ENCODE measurements at regions not wholly inside any gene's neighbourhood (a gene's known extent, or its start where the extent isn't known, plus 50 kb on each side); places are given as distances from the start of the nearest gene placed in this dataset.

GRCh38 chr13:22320991-22321390 lies 650.1 kb downstream of the FGF9 start:
- DNase-seq (ENCODE audit: low read depth) = no peak
- in situ Hi-C loops (cut with HindIII; ENCODE audit: low pct_unique_long_range_greater_than_20kb, low sequenced_read_pairs) = no loop called here

DNA sequence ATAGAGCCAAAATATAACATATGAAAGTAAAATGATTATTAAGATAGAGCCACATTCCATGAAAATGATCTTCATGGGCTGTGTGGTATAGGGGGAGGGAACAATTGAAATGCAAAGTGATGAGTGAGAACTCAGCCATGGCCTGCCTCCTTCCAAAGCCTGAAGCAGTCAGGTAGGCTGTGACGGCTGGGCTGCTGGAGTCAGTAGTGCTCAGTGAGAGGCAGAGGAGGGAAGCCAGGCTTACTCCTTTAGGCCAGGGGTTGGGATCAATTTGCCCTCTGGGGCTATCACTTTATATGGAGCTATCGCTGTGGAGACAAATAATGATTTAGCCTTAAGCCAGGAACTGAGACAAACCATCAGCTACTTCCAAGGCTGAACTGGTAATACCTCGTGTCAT lies 654.9 kb downstream of the FGF9 start:
- DNase-seq (ENCODE audit: low read depth) = no peak
- in situ Hi-C loops (cut with HindIII; ENCODE audit: low pct_unique_long_range_greater_than_20kb, low sequenced_read_pairs) = no loop called here

GRCh38 chr13:22332416-22332815 lies 661.5 kb downstream of the FGF9 start:
- no peak for DNase-seq (ENCODE audit: low read depth)
- in situ Hi-C loops (cut with HindIII; ENCODE audit: low pct_unique_long_range_greater_than_20kb, low sequenced_read_pairs) = no loop called here

DNA sequence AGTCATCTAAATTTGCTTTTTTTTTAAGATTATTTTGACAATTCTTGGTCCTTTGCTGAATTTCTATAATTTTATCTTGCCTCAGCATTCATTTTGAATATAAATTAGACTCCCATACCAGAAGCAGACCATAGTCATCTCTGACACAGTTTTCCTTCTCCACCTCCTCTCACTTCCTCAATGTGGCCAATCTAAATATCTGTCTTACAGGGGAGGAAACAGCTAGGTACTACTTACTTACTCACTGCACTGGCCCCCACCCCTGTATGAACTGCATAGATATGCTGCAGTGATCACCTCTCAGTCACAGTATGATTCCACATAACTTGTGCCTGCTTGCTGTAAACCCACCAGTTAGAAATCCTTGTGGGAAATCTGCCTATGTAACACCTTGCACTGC lies 665.6 kb downstream of the FGF9 start:
- in situ Hi-C loops (cut with HindIII; ENCODE audit: low pct_unique_long_range_greater_than_20kb, low sequenced_read_pairs) = no loop called here
- no peak for DNase-seq (ENCODE audit: low read depth)

DNA sequence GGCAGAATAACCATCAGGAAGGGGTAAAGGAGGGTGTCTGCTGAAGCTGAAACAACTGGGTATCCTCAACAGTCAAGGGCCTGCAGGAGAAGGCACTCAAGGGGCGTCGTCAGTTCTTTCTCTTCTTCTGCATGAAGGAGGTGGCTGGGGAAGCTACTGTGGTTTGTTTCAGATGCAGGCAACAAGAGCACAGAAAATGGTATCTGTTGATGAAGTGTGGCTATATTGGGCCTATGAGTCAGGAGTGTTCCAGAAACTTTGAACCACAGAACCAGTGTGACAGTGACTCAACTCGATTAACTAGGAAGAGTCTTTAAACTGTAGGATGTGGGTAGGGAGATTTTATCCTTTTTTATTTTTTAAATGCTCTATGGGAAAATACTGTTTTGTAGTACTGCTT lies 686.3 kb downstream of the FGF9 start:
- in situ Hi-C loops (cut with HindIII; ENCODE audit: low pct_unique_long_range_greater_than_20kb, low sequenced_read_pairs) = no loop called here
- DNase-seq (ENCODE audit: low read depth) = no peak

DNA sequence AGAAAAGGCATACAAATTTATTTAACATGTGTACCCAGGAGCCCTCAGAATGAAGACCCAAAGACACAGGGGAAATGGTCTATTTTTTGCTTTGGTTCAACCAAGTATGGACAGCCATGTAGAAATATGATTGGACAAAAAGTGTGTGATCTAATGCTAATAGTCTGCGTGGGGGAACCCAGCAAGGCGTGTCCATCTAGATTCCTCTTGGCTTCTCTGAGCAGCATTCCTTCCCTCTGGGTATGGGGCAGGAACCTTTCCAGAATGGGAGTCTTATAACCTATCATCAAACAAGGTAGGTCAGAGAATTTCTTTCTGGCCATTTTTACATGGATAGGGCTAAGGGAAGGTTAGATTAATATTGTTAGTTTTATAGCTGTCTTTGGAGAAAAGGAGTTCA lies 698.2 kb downstream of the FGF9 start:
- no peak for DNase-seq (ENCODE audit: low read depth)
- in situ Hi-C loops (cut with HindIII; ENCODE audit: low pct_unique_long_range_greater_than_20kb, low sequenced_read_pairs) = no loop called here

DNA sequence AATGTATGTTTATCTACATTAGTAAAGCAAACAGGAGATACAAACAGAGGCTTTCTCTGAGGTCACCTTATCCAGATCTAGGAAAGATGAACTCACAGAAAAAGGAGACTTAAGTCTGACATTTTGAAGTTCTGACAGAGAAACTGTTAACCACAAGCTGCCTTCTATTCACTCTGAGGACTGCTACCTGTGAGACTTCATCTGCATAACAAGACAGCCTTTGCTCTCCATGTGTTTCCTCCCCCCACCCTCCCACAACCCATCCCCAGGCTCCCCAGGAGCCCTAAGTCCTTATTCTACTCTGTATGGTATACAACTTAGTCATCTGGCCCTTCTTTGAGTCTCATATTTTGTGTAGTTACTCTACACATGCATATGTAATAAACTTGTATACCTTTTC lies 699.0 kb downstream of the FGF9 start:
- DNase-seq (ENCODE audit: low read depth) = no peak
- in situ Hi-C loops (cut with HindIII; ENCODE audit: low pct_unique_long_range_greater_than_20kb, low sequenced_read_pairs) = no loop called here

DNA sequence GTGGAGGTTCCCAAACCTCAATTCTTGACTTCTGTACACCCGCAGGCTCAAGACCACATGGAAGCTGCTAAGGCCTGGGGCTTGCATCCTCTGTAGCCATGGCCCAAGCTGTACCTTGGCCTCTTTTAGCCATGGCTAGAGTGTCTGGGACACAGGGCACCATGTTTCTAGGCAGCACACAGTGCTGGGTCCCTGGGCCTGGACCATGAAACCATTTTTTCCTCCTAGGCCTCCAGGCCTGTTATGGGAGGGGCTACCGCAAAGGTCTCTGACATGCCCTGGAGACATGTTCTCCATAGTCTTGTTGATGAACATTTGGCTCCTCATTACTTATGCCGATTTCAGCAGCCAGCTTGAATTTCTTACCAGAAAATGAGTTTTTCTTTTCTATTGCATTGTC lies 701.4 kb downstream of the FGF9 start:
- in situ Hi-C loops (cut with HindIII; ENCODE audit: low pct_unique_long_range_greater_than_20kb, low sequenced_read_pairs) = no loop called here
- no peak for DNase-seq (ENCODE audit: low read depth)

- in situ Hi-C loops (cut with HindIII; ENCODE audit: low pct_unique_long_range_greater_than_20kb, low sequenced_read_pairs) = no loop called here
- DNase-seq (ENCODE audit: low read depth) = no peak
Measured at GRCh38 chr13:22375151-22375550, 704.3 kb downstream of the FGF9 start.

- DNase-seq (ENCODE audit: low read depth) = no peak
- in situ Hi-C loops (cut with HindIII; ENCODE audit: low pct_unique_long_range_greater_than_20kb, low sequenced_read_pairs) = no loop called here
Measured at GRCh38 chr13:22387899-22388298, 717.0 kb downstream of the FGF9 start.

GRCh38 chr13:22399801-22400420 lies 729.0 kb downstream of the FGF9 start:
- in situ Hi-C loops (cut with HindIII; ENCODE audit: low pct_unique_long_range_greater_than_20kb, low sequenced_read_pairs) = no loop called here
- DNase-seq (ENCODE audit: low read depth) = no peak

- in situ Hi-C loops (cut with HindIII; ENCODE audit: low pct_unique_long_range_greater_than_20kb, low sequenced_read_pairs) = no loop called here
Measured at GRCh38 chr13:22402682-22403081, 731.8 kb downstream of the FGF9 start.

GRCh38 chr13:22403144-22403543 lies 732.3 kb downstream of the FGF9 start:
- DNase-seq (ENCODE audit: low read depth) = no peak
- in situ Hi-C loops (cut with HindIII; ENCODE audit: low pct_unique_long_range_greater_than_20kb, low sequenced_read_pairs) = no loop called here

More at GRCh38 chr13:22402682-22403081, 731.8 kb downstream of the FGF9 start:
- no peak for DNase-seq (ENCODE audit: low read depth)

- in situ Hi-C loops (cut with HindIII; ENCODE audit: low pct_unique_long_range_greater_than_20kb, low sequenced_read_pairs) = no loop called here
Measured at GRCh38 chr13:22405891-22406290, 735.0 kb downstream of the FGF9 start.

DNA sequence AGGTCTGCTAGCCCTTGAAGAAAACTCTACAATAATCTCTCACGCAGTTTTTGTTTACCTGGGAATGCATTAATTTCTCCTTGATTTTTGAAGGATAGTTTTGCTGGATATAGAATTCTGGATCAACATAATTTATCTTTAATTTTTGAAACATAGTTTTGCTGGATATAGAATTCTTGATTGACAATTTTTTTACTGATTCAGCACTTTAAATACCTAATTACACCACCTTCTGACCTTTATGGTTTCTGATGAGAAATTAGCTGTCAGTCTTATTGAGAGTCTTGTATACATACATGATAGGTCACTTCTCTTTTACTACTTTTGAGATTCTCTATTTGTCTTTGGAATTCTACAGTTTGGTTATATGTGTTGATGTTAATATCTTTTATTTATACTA lies 741.6 kb downstream of the FGF9 start:
- in situ Hi-C loops (cut with HindIII; ENCODE audit: low pct_unique_long_range_greater_than_20kb, low sequenced_read_pairs) = no loop called here

More at GRCh38 chr13:22405891-22406290, 735.0 kb downstream of the FGF9 start:
- no peak for DNase-seq (ENCODE audit: low read depth)

DNA sequence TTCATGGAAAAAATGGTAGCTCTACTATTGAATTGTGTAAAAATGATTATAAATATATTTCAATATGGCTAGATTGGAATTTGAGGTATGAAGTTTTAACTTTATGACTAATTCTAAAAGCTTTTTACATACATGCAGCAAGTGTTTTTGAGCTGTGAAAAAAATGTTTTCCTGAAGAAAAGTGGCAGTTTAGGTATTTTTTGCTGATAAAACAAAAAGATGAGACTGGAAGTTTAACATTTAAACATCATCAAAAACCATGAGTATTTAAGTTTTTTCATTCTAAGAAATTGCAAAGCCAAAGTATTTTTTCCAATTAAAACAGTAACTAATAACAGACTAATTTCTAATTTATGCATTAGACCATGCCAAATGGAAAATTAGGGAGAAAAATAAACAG lies 751.1 kb downstream of the FGF9 start:
- in situ Hi-C loops (cut with HindIII; ENCODE audit: low pct_unique_long_range_greater_than_20kb, low sequenced_read_pairs) = no loop called here
- DNase-seq (ENCODE audit: low read depth) = no peak

More for the DNA sequence above, 741.6 kb downstream of the FGF9 start:
- no peak for DNase-seq (ENCODE audit: low read depth)

- no peak for DNase-seq (ENCODE audit: low read depth)
- in situ Hi-C loops (cut with HindIII; ENCODE audit: low pct_unique_long_range_greater_than_20kb, low sequenced_read_pairs) = no loop called here
Measured at GRCh38 chr13:22422712-22423111, 751.8 kb downstream of the FGF9 start.

- no peak for DNase-seq (ENCODE audit: low read depth)
- in situ Hi-C loops (cut with HindIII; ENCODE audit: low pct_unique_long_range_greater_than_20kb, low sequenced_read_pairs) = no loop called here
Measured at GRCh38 chr13:22423261-22423660, 752.4 kb downstream of the FGF9 start.

DNA sequence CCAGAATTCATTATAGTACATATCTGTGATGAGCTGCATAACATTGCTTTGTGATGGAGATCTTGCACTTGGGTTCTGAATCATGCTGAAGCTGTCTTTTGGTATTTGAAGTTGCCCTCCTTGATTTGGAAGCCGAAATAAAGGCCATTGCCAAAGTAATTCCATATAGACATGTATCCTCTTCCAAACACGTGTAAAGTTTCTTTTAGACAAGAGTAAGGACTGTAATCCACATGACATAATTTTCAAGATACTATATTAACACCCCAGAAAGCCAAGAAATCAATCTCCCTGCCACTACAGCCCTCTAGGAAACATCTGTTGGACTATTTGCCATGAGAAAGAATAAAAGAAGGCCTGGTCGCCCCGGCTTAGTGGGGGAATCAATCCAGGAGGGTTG lies 754.2 kb downstream of the FGF9 start:
- in situ Hi-C loops (cut with HindIII; ENCODE audit: low pct_unique_long_range_greater_than_20kb, low sequenced_read_pairs) = no loop called here
- no peak for DNase-seq (ENCODE audit: low read depth)

DNA sequence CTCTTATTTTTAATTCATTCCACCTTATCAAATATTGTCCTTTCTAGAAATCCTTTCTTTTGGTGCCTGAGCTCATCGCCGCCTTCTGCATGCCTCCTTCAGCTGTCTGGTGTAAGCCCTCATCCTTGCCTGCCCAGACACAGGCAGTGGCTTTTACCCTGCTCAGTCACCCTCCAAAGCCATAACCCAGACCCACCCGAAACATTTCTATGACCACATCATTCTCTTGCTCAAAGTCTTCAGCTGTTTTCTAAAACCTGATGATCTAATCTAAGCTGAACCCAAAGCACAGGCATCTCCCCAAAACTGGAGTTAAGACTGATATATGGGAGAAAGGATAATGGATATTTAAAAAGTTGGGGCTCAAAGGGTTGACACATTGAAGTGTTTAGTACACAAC lies 753.7 kb upstream of the SGCG start:
- no peak for DNase-seq (ENCODE audit: low read depth)
- in situ Hi-C loops (cut with HindIII; ENCODE audit: low pct_unique_long_range_greater_than_20kb, low sequenced_read_pairs) = no loop called here

DNA sequence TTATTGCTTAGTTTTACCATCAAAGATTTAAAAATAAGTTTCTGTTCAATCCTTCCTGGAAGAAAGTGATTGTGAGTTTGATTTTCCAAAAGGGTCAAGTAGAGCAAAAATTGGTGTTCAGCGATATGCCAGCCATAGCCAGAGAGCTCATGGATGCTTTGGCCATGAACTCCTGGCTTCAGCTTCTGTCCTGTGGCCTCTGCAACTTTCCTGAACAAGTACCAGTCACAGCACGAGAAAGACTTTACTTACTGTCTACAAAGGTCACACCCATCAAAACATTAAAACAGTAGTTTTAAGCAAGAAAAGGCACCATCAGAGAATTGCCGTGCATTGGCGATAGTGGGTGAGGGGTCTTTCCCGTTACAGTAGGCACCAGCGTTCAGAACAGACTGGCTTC lies 753.0 kb upstream of the SGCG start:
- no peak for DNase-seq (ENCODE audit: low read depth)
- in situ Hi-C loops (cut with HindIII; ENCODE audit: low pct_unique_long_range_greater_than_20kb, low sequenced_read_pairs) = no loop called here

All from Caki2 (cell line).